Liver (tissue), 3 donors: ENCODE measurements at regions not wholly inside any gene's neighbourhood (a gene's known extent, or its start where the extent isn't known, plus 50 kb on each side); places are given as distances from the start of the nearest gene placed in this dataset.

ENCODE experiments used
- CTCF ChIP-seq: fragments of 150-350 bp; IDR thresholded peaks from 2 replicates; pipeline ENCODE4 v1.5.1; 2017; ENCODE audit warnings: improper control_type of control experiment, low read depth, low read length; ENCODE audit not compliant: missing input control
- EGR1 ChIP-seq, 2 donors: IDR thresholded peaks; 2 replicates each; pipeline ENCODE4 v1.6.1; 2016 to 2018; ENCODE audit warnings: antibody characterized with exemption in 2 of 2, low read depth in 2 of 2
- FOXA1 ChIP-seq: IDR thresholded peaks from 2 replicates; pipeline ENCODE4 v1.6.1; 2016; ENCODE audit warnings: antibody characterized with exemption
- FOXA2 ChIP-seq: IDR thresholded peaks from 2 replicates; pipeline ENCODE4 v1.6.1; 2016; ENCODE audit warnings: antibody characterized with exemption
- RAD21 ChIP-seq, 2 donors: IDR thresholded peaks; 2 replicates each; pipeline ENCODE4 v1.6.1; 2016; ENCODE audit warnings: antibody characterized with exemption in 2 of 2, mild to moderate bottlenecking in 2 of 2
- REST ChIP-seq: IDR thresholded peaks from 2 replicates; pipeline ENCODE4 v1.6.1; 2016; ENCODE audit warnings: antibody characterized with exemption, mild to moderate bottlenecking
- RXRA ChIP-seq, 2 donors: IDR thresholded peaks; 2 replicates each; pipeline ENCODE4 v1.6.1; 2017 to 2018; ENCODE audit warnings: antibody characterized with exemption in 2 of 2, mild to moderate bottlenecking in 1 of 2
- SP1 ChIP-seq: IDR thresholded peaks from 2 replicates; pipeline ENCODE4 v1.6.1; 2018; ENCODE audit warnings: antibody characterized with exemption, mild to moderate bottlenecking
- TAF1 ChIP-seq: conservative IDR thresholded peaks from 2 replicates; pipeline ENCODE4 v1.6.1; 2016; ENCODE audit warnings: antibody characterized with exemption, mild to moderate bottlenecking
- TF ChIP-seq, protein P1 (sequence below): IDR thresholded peaks from 2 replicates; pipeline ENCODE4 v1.6.1; 2016; ENCODE audit warnings: antibody characterized with exemption
- TF ChIP-seq, protein P2 (sequence below): IDR thresholded peaks from 2 replicates; pipeline ENCODE4 v1.6.1; 2016; ENCODE audit warnings: antibody characterized with exemption
- TF ChIP-seq, protein P3 (sequence below): IDR thresholded peaks from 2 replicates; pipeline ENCODE4 v1.6.1; 2016; ENCODE audit warnings: antibody characterized with exemption
- donor health status: healthy.
- donor health status: healthy.

- TF ChIP-seq CTCF (no peak), FOXA2 (no peak), REST (no peak), SP1 (no peak), RAD21 (IDR thresholded peaks at IDR 0.05) (no peak), EGR1 (IDR thresholded peaks at IDR 0.05; ENCODE audit: low read depth in 2 of 2) (no peak), TAF1 (no peak), RXRA (IDR thresholded peaks at IDR 0.05) (no peak), FOXA1 (no peak)
- TF ChIP-seq, protein P1, sequence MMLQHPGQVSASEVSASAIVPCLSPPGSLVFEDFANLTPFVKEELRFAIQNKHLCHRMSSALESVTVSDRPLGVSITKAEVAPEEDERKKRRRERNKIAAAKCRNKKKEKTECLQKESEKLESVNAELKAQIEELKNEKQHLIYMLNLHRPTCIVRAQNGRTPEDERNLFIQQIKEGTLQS, result no peak
- TF ChIP-seq, protein P2, sequence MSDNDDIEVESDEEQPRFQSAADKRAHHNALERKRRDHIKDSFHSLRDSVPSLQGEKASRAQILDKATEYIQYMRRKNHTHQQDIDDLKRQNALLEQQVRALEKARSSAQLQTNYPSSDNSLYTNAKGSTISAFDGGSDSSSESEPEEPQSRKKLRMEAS, result no peak
- TF ChIP-seq, protein P3, sequence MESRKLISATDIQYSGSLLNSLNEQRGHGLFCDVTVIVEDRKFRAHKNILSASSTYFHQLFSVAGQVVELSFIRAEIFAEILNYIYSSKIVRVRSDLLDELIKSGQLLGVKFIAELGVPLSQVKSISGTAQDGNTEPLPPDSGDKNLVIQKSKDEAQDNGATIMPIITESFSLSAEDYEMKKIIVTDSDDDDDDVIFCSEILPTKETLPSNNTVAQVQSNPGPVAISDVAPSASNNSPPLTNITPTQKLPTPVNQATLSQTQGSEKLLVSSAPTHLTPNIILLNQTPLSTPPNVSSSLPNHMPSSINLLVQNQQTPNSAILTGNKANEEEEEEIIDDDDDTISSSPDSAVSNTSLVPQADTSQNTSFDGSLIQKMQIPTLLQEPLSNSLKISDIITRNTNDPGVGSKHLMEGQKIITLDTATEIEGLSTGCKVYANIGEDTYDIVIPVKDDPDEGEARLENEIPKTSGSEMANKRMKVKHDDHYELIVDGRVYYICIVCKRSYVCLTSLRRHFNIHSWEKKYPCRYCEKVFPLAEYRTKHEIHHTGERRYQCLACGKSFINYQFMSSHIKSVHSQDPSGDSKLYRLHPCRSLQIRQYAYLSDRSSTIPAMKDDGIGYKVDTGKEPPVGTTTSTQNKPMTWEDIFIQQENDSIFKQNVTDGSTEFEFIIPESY, result no peak
Observed at GRCh38 chr21:19695796-19696195, 1292.2 kb upstream of the TMPRSS15 start.
